ENCODE measurements at regions not wholly inside any gene's neighbourhood (a gene's known extent, or its start where the extent isn't known, plus 50 kb on each side); places are given as distances from the start of the nearest gene placed in this dataset.

DNA sequence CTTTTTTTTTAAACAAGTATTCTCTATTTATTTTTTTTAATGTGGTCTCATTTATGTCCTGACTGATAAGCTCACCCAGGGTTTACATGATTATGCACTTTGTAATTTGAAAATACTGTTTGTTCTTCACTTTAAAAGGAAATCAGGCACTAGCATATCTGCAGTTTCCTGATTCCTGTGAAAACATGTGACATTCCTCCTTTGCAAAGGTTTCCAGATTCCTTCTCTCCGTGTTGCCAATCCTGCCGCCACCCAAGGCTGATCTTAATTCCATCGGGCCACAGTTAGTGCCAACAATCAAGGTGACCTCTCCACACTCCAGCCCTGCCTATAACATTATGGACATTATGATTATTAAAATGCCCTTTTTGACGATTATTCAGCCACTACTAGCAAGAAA is 225.4 kb downstream of the PCDH7 start:
- no peak for DNase-seq

DNA sequence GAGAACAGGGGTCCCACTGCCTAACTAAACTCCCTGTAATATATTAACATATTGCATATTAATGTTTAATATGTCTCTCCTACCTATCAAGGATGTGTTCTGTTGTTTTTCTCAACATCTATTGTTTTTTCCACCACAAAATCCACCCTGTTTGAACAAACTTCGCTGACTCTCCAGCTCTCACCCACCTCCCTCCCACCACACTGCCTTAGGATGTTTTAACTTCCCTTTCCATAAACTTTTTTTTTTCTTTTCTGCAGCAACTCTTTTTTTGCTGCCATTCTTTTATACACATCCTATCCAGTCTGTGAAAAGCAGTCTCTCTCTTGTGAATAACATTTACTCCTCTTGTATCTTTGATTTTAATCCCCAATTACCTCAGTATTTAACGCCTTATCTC is 226.1 kb downstream of the PCDH7 start:
- no peak for DNase-seq

DNA sequence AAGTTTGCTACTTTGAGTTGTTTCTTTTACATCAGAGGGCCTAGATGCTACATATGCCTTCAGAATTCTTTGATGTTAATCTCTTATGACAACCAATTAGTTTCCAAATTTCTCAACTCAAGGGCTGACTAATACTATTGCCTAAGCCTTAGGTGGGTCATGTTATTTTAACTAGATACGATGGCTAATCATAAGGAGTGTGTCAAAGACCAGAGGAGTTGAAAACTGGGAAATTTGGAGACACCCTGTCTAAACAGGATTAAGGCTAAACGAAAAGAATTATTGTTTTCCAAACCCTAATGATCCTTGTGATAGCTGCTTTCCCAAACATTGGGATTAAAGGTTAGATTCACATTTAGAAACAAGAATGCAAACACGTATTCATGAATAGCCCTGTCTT is 228.5 kb downstream of the PCDH7 start:
- no peak for DNase-seq

DNA sequence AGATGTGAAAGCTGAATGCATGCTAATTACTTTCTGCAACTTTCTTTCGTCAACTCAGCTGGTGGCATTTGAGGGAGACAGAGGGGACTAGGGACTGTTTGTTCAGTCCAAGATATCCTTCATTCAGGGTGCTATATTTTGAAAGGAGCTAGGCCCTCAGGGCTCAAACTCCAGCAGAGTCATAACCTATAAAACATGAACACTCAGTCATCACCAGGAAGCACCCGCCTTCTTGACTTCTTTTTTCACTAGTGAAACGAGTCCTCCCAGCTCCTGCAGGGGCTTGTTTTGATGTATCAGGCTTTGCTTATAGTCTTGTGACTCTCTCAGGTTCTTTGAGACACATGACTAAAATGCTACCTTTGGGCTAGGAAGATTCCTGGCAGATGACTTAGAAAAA is 230.6 kb downstream of the PCDH7 start:
- DNase-seq = no peak

DNA sequence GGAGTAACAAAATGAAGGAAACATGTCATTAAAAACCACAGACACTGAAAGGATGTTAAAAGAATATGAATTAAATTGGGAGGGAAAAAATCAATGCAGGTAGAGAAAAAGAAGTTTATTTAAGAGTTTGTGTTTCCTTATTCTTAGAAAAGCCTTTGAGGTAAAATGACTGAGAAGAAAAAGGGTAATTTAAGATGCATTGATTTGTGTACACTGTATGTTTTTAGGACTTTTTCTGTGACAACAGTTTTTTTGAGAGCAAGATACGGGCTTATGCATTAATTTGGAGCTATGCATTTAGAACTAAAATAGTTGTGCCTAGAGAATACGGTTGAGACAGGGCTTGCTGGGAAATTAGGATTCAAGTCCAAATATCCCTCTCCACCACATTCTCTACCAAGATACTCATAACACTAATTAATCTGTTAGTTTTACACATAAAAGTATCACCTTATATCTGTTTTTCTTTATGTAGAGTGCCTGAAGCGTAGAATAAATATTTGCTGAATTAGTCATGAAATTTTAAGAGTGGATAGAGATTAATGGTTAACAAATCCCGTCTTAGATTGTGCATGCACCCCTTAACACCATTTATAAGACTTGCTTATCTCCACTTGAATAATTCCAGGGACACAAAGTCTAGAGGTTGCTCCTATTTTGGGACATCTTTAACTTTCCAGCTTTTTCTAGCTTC is 232.5 kb downstream of the PCDH7 start:
- no peak for DNase-seq

DNA sequence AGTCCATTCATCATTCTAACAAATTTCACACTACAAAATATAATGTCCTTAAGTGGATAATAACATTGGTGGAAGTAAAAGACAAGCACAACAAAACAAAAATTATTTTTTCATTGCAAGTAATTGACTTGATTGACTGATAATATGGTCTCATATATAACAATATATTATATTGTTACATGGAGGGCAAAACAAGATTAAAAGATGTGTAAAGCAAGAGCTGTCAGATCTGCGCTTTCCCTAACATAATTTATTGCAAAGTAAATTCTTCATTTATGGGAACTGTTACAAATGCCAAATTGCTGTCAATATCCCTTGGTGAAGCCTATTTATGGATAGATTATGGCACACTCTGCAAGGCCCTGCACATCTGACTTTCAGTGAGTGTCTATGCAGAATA is 233.6 kb downstream of the PCDH7 start:
- no peak for DNase-seq

DNA sequence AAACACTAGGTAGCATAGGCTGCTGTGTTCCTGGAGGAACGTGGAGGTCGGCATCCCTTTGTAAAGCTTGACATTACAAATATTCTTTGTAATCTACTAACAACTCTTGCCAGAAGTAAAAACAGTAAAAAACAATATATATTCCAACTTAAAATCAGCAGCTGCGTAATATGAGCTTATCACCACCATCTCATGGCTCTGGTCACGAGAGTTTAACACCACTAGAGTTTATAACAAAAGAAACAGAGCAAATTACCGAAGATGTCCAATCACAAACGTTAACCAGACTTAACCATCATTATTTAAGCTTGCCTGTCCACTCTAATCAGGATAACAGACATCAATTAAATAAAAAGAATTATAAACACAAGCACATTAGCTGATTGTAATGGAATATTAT is 236.7 kb downstream of the PCDH7 start:
- no peak for DNase-seq

DNA sequence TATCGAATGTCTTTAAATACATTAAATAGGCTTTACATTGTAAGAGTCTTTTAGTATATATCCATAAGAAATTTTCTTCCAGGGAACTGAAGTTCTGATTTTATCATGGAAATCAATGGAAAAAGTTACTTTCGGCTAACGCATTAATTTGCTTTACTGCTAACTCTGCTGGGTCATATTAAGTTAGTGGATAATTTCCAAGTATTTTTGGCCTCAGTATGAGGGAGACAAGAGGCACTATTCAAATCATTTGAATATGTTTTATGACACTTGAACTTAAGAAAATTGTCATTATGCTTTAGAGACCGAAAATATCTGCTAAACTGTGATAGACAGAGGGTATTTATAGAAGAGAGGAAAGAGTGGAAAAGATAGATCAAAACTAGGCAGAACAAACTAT is 237.5 kb downstream of the PCDH7 start:
- no peak for DNase-seq

DNA sequence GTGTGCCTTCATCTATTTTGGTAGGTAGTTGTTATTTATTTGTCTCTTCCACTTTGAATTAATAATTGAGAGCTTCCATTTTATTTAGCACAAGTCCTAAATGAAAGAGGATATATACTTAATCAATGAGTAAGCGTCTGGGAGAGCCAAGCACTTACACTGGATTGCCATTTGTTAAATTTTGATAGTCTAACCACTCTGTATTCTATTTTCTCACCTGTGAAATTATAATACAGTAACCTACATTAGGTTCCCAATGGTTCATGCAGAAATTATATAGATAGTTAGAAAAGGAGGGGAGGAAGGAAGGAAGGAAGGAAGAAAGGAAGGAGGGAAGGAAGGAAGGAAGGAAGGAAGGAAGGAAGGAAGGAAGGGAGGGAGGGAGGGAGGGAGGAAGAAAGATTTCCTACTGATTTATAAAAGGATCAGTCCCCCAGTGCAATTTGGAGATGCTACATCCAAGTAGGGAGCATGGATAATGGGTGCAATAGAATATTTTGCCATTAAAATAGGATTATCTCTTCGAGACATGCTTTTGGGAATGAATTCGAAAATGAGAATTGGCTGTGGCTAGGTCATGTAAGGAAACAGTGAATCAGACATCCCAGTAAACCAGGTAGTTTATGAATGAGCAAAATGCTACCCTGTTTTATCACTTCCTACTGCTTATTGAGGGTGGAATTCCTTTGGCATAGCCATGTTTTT is 239.8 kb downstream of the PCDH7 start:
- no peak for DNase-seq

DNA sequence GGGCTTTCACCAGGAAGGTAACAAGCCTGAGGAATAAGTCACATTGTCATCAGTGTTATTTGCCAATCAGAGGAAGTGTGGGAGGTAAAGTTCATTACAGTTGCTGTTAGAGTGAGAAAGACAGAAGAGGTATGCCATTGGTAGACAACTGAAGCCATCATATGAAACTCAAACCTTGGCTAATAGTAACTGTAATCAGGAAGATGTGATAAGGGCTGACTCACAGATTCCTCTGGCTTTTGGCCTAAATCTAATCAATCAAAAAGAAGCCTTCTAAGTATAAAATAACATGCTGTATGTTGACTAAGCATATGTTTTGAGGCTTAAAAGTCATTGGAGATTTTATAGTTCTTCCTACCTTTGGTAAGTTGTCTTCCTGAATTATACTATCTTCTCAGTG is 242.8 kb downstream of the PCDH7 start:
- DNase-seq = no peak

DNA sequence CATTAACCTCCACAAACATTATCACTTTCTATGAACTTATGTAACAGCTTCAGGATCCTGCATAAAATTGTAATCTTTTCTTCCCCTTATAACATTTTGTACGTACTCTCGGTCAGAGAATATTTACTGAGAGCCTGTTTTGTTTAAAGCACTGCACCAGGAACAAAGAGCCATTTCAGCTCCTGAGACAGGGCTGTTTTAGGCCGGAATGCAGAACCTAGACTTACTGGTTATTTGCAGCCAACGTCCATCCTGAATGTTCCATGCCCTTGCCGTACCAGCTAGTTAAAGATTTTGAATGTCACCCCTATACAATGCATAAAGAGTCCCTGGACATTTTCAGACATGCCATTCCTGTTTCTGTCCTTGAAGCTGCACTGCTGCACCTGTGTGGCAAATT is 248.8 kb downstream of the PCDH7 start:
- no peak for DNase-seq

DNA sequence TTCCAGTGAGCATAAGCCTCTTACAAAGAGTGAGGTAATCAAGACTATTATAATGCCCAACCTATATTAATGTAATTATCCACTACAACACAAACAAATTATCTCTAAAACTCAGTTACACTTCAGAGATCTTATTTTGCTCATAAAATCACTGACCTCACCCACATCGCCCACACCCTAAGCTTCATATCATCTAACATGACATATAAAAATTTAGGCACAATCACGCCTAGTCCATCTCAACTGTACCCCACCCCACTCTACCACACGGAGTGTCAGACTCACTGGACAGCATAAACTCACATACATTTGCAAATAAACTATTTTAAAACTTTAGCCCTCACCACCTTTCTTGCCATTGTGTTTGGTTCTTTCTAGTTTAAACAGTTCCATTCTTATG is 252.4 kb downstream of the PCDH7 start:
- no peak for DNase-seq

DNA sequence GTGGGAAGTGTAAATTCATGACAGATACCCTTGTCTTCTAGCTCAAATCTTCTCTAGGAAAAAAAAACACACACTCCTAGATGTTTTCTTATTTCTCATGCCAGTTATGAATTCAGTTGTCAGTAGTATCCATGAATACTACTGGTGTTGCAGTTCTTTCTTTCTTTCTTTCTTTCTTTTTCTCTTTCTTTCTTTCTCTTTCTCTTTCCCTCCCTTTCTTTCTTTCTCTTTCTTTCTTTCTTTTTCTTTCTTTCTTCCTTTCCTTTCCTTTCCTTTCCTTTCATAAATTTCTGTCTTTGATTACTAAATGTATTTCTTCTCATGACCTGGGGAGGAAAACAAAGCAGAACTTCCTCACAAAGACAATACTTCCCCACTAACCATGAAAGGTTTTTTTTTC is 253.8 kb downstream of the PCDH7 start:
- DNase-seq = no peak

DNA sequence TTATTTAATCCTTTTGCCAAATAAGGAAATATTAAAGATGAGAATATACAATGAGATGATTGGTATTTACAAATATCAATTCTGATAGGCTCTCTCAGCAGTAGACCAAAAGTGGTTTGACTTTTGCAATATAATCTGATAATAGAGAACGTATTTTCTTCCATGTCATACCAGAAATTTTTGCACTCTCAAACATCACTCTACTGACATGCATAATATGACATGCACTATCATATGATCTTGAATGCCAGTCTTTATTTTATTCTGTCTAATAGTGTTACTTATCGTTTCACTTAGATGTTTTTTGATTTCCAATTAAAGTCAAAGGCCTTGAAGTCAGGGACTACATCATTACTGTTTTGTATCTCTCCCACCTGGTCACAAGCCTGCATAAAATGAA is 259.2 kb downstream of the PCDH7 start:
- DNase-seq = no peak

DNA sequence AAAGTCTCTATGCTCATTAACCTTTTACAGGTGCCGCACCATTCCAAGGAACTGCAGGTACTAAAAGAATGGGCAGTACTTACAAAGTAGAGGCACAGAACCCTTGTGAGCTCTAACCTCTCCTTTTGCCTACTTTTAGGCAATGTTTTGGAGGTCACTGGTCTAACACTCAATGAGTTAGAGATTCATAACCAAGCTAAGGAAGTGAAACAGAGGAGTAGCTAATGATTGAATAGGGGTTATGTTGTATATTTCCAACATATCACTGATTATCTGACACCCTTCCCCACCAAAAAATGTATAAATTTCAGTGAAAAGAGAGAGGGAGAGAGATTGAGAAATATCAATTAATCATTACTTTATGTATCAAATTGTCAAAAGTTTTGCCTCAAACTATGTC is 269.3 kb downstream of the PCDH7 start:
- no peak for DNase-seq

DNA sequence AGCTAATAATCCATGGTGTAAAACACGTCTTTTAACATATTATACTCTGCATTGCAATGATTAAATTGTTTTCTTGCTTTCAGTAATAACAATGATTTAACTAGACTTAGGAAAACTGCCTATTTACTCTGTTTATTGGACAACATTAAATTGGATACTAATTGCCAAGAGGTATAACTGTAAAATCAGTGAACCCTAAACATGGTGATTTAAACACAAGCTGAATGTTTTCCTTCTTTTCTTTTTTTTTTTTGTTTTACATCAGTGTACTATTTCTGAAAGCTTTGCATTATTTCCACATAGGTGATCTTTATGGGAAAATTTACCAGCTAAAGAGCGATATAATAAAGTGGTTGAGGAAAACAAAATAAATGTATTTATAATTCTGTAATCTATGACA is 276.7 kb downstream of the PCDH7 start:
- DNase-seq = no peak

DNA sequence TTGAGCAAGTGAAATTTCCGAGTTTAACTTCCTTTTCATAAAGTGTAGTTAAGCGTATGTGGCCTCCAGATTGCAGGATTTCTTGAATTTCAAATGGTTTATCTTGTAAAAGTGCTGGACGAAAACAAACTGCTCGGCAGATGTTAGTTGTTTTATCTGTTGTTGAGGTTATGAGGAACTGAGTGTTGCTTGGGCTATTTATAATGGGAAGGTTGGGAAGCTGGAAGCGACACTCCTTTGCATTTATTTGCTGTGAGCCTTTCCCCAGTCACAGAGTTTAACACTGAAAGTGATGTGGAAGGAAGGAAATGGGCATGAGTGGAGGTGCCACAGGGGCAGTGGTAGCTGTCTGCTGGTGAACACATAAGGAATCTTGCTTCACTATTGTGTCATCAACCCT is 284.9 kb downstream of the PCDH7 start:
- DNase-seq = no peak

DNA sequence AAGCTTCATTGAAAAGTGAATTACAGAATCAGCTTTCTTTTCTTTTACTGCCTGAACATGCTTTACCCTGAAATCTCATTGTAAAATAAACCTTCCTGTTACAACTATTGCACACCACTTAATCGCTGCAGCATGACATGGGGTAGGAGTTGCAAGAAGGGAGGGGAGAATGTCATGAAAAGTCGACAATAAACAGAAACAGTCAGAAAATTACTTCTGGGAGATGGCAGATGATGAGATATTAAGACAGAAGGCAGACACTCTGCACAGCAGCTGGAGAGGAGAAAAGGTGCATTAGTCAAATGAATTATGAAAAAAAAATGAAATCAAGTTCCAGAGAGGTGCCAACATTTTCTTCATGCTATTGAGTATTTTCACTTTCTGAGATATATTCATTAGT is 287.7 kb downstream of the PCDH7 start:
- DNase-seq = no peak

DNA sequence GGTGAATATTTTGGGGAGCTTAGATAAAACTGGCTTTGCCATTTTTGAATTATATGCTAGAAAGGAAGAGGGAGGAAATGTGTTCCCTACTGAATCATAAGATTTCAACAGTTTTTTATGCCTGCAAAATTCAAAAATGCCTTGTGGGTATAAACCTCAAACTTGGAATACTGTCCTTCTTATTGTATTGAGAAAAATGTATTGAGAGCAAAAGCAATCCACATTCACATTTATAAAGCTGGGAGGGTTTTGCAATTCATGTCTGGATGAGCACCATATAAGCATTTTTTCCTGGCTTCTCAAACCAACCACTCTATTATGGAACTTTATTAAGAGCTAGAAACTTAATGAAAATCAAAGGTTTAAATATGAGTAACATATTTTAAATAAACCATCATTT is 289.8 kb downstream of the PCDH7 start:
- no peak for DNase-seq

DNA sequence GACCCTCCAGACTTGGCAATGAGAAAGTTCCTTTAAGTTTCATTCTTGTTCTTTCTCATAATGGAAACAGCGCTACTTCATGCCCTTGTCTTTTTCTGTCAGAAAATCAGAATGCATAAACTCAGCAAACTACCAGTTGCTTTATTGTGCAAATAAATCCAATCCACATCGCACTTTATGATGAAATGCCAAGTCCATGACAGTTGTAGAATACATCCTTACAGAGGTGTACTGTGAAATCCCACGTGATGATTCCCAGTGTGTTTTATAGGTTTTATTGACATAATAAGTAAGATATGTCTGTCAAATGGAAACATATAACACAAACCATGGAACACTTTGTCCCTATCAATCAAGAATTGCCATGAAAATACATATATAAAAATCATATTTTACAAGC is 295.0 kb downstream of the PCDH7 start:
- no peak for DNase-seq

DNA sequence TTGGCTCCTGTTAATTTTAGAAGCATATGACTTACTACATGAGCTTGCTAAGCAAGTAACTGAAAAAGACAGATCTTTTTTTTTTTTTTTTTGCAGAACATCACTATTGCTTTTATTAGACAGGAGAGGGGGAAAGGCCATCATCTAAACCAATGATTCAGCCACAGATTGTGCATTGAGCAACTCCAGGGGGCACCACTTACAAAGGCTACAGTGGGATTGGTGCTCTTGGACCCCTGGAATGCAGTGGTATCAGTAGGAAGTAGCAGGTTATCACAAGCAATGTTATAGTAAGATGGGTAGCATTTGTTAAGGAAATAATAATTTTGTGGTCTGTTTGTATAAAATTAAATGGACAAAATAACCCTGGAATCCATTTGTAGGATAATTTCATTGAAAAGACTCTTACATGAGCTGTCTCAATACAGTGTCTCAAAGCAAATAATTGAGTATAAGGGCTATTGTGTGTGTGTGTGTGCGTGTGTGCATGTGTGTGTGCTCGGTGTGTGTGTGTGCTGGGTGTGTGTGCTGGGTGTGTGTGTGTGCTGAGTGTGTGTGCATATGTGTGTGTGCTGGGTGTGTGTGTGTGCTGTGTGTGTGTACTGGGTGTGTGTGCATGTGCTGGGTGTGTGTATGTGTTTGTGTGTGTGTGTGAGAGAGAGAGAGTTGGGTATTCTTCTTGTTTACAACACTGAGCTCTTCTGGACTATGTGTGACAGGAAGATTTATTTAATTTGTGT is 296.3 kb downstream of the PCDH7 start:
- no peak for DNase-seq

DNA sequence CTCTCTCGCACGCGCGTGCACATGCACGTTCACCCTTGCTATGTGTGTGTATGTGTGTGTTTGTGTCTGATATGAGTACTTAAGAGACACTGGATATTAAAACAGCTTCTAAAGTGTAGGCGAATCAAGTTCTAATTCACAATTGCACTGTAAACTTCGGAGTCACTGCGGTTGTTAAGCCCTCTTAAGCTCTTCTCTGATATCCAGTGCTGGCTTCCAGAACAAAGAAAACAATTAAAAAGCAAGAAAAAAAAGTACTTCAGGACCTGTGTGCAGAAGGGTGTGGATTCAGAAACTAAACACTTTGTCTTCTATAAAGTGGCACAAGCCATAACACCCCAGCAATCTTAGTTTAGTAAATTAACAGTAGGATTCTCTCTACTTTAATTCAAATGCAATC is 300.2 kb downstream of the PCDH7 start:
- DNase-seq = no peak

DNA sequence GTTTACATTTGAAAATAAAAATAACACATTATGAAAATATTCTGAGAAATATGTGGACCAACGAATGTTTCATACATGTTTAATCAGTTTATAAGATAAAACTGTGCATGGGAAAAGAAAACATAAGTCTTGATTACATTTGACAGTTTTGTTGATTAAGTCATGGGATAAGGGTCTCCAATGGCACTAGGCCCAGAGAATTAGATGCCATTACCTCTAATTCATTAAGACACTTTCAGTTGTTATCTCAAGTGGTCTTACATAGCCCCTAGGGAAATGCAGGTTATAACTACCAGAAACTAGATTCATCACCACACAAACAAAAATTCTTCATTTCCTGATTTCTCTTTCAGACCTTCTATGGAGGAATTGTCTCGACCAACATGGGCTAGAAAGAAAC is 300.8 kb downstream of the PCDH7 start:
- no peak for DNase-seq

DNA sequence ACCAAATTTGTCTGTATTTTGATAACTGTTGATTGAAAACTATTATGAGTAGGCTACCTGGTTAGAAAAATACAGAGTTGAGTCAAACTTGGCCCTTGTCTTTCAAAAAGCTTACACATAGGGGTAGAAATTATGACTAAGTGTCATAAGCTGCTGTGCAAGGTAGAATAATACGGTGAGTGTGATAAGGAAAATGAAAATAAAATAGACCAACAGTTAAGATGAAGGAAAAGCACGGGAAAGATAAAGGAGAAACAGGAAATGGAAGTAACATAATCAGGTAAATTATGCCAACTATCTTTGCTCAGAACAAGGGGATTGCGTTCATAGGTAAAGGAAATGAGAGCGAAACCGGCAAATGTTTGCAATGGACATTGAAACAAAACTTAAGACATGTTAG is 302.5 kb downstream of the PCDH7 start:
- no peak for DNase-seq

All from right hindlimb (tissue), 1 donor.